GM12878 (cell line): ENCODE measurements at regions not wholly inside any gene's neighbourhood (a gene's known extent, or its start where the extent isn't known, plus 50 kb on each side); places are given as distances from the start of the nearest gene placed in this dataset.

Experiments used
- ATAC-seq: fragments of 200-7000 bp; cut with Tn5 transposase; 3 replicates; pipeline ENCODE4 v1.9.1; 2020; ENCODE audit warnings: mild to moderate bottlenecking, moderate library complexity
- BruUV-seq: library from RNA; stranded (reverse); fragments of 400-500 nt; replicated peaks from 2 replicates; lab custom pipeline; 2021; lab: Mats Ljungman, UMichigan
- CTCF ChIA-PET: fragments of 300-600 bp; sonication (Branson Sonifier 250); formaldehyde crosslinking; extraction: SDS; loops from one replicate; lab custom pipeline; 2021; ENCODE audit warnings: inconsistent platforms; lab: Yijun Ruan, JAX
- POLR2A ChIA-PET: fragments of 350-600 bp; formaldehyde crosslinking; extraction: SDS; loops from one replicate; lab custom pipeline; 2021; ENCODE audit warnings: inconsistent platforms; lab: Charles Lee
- RAD21 ChIA-PET: fragments of 300-600 bp; sonication (Branson Sonifier 250); formaldehyde crosslinking; loops from one replicate; lab custom pipeline; 2023; ENCODE audit warnings: antibody characterized with exemption; ENCODE audit not compliant: unreplicated experiment; lab: Charles Lee
- SMC1A ChIA-PET: fragments of 300-600 bp; sonication (Branson Sonifier 250); formaldehyde crosslinking; loops from one replicate; lab custom pipeline; 2023; ENCODE audit not compliant: unreplicated experiment, uncharacterized antibody; lab: Charles Lee
- DNase-seq: peaks from one replicate; pipeline ENCODE4 v3.0.0-alpha.2; 2011; ENCODE audit warnings: low read depth, low spot score
- FAIRE-seq: peaks from 3 replicates; lab custom pipeline; 2011; peaks lifted over from hg19 to GRCh38; lab: Jason Lieb, UNC
- H2AFZ ChIP-seq: 2 replicates; pipeline ENCODE4 v1.6.0; 2011; ENCODE audit warnings: low read depth, low read length, control low read depth; ENCODE audit not compliant: control insufficient read depth
- H3K27ac ChIP-seq: 2 replicates; pipeline ENCODE4 v1.5.1; 2011; ENCODE audit warnings: control low read depth; ENCODE audit not compliant: control insufficient read depth, insufficient read depth
- H3K27me3 ChIP-seq, 2 experiments: replicated peaks in 1 of 2; 2 replicates each; pipeline versions ENCODE4 v1.6.0 to v1.6.1; 2011; ENCODE audit warnings: low read length in 1 of 2; ENCODE audit not compliant: control insufficient read depth in 2 of 2, insufficient read depth in 2 of 2
- H3K36me3 ChIP-seq, 2 experiments: 2 replicates each; pipeline ENCODE4 v1.5.1; 2011; ENCODE audit warnings: low read length in 1 of 2; ENCODE audit not compliant: control insufficient read depth in 2 of 2, insufficient read depth in 2 of 2
- H3K4me1 ChIP-seq: 2 replicates; pipeline ENCODE4 v1.6.1; 2011; ENCODE audit warnings: mild to moderate bottlenecking, low read length, moderate library complexity, mixed read lengths; ENCODE audit not compliant: control insufficient read depth, insufficient read depth
- H3K4me2 ChIP-seq: 2 replicates; pipeline ENCODE4 v1.6.0; 2011; ENCODE audit warnings: control low read depth; ENCODE audit not compliant: control insufficient read depth, insufficient read depth
- H3K4me3 ChIP-seq: fragments of 200-600 bp; sonication (generic); 2 replicates; pipeline ENCODE4 v1.5.1; 2016
- H3K79me2 ChIP-seq: 2 replicates; pipeline ENCODE4 v1.6.0; 2011; ENCODE audit warnings: low read length; ENCODE audit not compliant: control insufficient read depth, insufficient read depth
- H3K9ac ChIP-seq: 2 replicates; pipeline ENCODE4 v1.8.0; 2011; ENCODE audit warnings: low read length, control low read depth, mixed read lengths; ENCODE audit not compliant: control insufficient read depth, insufficient read depth
- H3K9me3 ChIP-seq: replicated peaks from 3 replicates; pipeline ENCODE4 v1.5.1; 2011; ENCODE audit warnings: mild to moderate bottlenecking, low read length; ENCODE audit not compliant: control insufficient read depth, insufficient read depth
- H4K20me1 ChIP-seq: 2 replicates; pipeline ENCODE4 v1.6.0; 2011; ENCODE audit not compliant: control insufficient read depth, insufficient read depth
- CEBPB ChIP-seq, 2 experiments: fragments of 150-350 bp in 1 of 2; IDR thresholded peaks; 2 replicates each; pipeline ENCODE4 v1.6.1; 2012 to 2014; ENCODE audit warnings: low read depth in 2 of 2, low read length in 2 of 2, borderline replicate concordance in 1 of 2, inconsistent platforms in 1 of 2
- CUX1 ChIP-seq: IDR thresholded peaks from 2 replicates; pipeline ENCODE4 v1.6.1; 2012; ENCODE audit warnings: improper control_type of control experiment, low read depth, low read length; ENCODE audit not compliant: insufficient replicate concordance
- E4F1 ChIP-seq: fragments of 450-650 bp; IDR thresholded peaks from 2 replicates; pipeline ENCODE4 v1.6.1; 2018; ENCODE audit warnings: borderline replicate concordance, mild to moderate bottlenecking; ENCODE audit not compliant: partially characterized antibody
- EP300 ChIP-seq, 2 experiments: fragments of 150-350 bp in 1 of 2; IDR thresholded peaks; 2 replicates each; pipeline ENCODE4 v1.6.1; 2011 to 2012; ENCODE audit warnings: low read depth in 2 of 2, low read length in 2 of 2, borderline replicate concordance in 1 of 2, improper control_type of control experiment in 1 of 2, inconsistent platforms in 1 of 2; ENCODE audit not compliant: control insufficient read depth in 1 of 2
- MEF2B ChIP-seq: fragments of 450-650 bp; IDR thresholded peaks from 2 replicates; pipeline ENCODE4 v1.6.1; 2018; ENCODE audit warnings: mild to moderate bottlenecking, moderate library complexity; ENCODE audit not compliant: partially characterized antibody, poor library complexity, severe bottlenecking
- NRF1 ChIP-seq: conservative IDR thresholded peaks from 2 replicates; pipeline ENCODE4 v1.6.1; 2011; ENCODE audit warnings: mild to moderate bottlenecking, low read depth, low read length, improper control_type of control experiment
- PAX5 ChIP-seq: IDR thresholded peaks from 2 replicates; pipeline ENCODE4 v1.6.1; 2011; ENCODE audit warnings: low read depth, low read length, borderline replicate concordance
- SIX5 ChIP-seq: IDR thresholded peaks from 2 replicates; pipeline ENCODE4 v1.6.1; 2011; ENCODE audit warnings: mild to moderate bottlenecking, low read depth, low read length, moderate library complexity; ENCODE audit not compliant: severe bottlenecking
- SPI1 ChIP-seq: IDR thresholded peaks from 2 replicates; pipeline ENCODE4 v1.6.1; 2011; ENCODE audit warnings: low read depth, mild to moderate bottlenecking, low read length, moderate library complexity, borderline replicate concordance; ENCODE audit not compliant: insufficient read depth
- STAT1 ChIP-seq: fragments of 450-650 bp; conservative IDR thresholded peaks from 2 replicates; pipeline ENCODE4 v1.6.1; 2014; ENCODE audit warnings: antibody characterized with exemption, mild to moderate bottlenecking
- WGBS: methylation state at CpG from one replicate; pipeline ENCODE4 v1.1.6; 2016; ENCODE audit warnings: low lambda C conversion rate; ENCODE audit not compliant: insufficient replicate concordance, insufficient coverage; ENCODE audit errors: missing lambda C conversion rate; 5-methylcytosine and 5-hydroxymethylcytosine counted together
- in situ Hi-C: fragments of 300-500 bp; cut with MboI; formaldehyde crosslinking; loops from 9 replicates; pipeline ENCODE4 v1.14.3; 2018; ENCODE audit warnings: mixed read lengths
- intact Hi-C: fragments of 100-400 bp; cut with micrococcal nuclease; formaldehyde crosslinking; loops from one replicate; pipeline ENCODE4 v1.14.2; 2022; ENCODE audit not compliant: unreplicated experiment

GRCh38 chr10:33569702-33570101 lies 235.2 kb upstream of the NRP1 start (continued):
- no peak for TF ChIP-seq E4F1
- TF ChIP-seq CEBPB (IDR thresholded peaks at IDR 0.05; ENCODE audit: borderline replicate concordance in 1 of 2, low read depth in 2 of 2, low read length in 2 of 2): no peak
- TF ChIP-seq CUX1: no peak

- FAIRE-seq (no peak), ATAC-seq (no peak), DNase-seq (no peak)
- 6% methylated on average over 3 of the region's 3 CpGs for WGBS
- no peaks in the 10 kb centered on the region for H3K4me1 ChIP-seq
- H3K4me2 ChIP-seq: no peak overlapping the region
- H3K9ac ChIP-seq: no peak overlapping the region
- ChIA-PET POLR2A (no interaction called here), CTCF (interaction anchor here (1.4 kb wide), 1 partner anchor 21 kb away, joined by 3 read pairs; no protein-coding TSS in a partner anchor), RAD21 (interaction anchor here (1.1 to 1.2 kb wide), 2 partner anchors 9 to 233 kb away, joined by 3 to 4 read pairs; no protein-coding TSS in a partner anchor), SMC1A (interaction anchor here (1.1 to 2.0 kb wide), 3 partner anchors 13 to 132 kb away, joined by 3 to 5 read pairs (median 3); no protein-coding TSS in a partner anchor)
- no peak overlapping the region for H2AFZ ChIP-seq
- no peaks in the 10 kb centered on the region for H3K9me3 ChIP-seq
- in situ Hi-C loops: no loop called here
- BruUV-seq: no TSS peak
- H3K79me2 ChIP-seq: no peaks in the 10 kb centered on the region
- H3K27ac ChIP-seq: no peak overlapping the region
- H3K4me3 ChIP-seq: no peak overlapping the region
- no peaks in the 10 kb centered on the region for H3K36me3 ChIP-seq
- intact Hi-C loops: no loop called here
- H4K20me1 ChIP-seq: no peaks in the 10 kb centered on the region
- no peaks in the 10 kb centered on the region for H3K27me3 ChIP-seq
- TF ChIP-seq MEF2B: no peak
- TF ChIP-seq SIX5: no peak
- TF ChIP-seq PAX5: no peak
- no peak for TF ChIP-seq EP300 (IDR thresholded peaks at IDR 0.05; ENCODE audit: borderline replicate concordance in 1 of 2, control insufficient read depth in 1 of 2, low read depth in 2 of 2, low read length in 2 of 2)
- TF ChIP-seq STAT1: no peak
- no peak for TF ChIP-seq NRF1
- no peak for TF ChIP-seq SPI1
Observed at GRCh38 chr10:33566426-33566825, 232.0 kb upstream of the NRP1 start.
